DOHH2 (cell line): ENCODE measurements at regions not wholly inside any gene's neighbourhood (a gene's known extent, or its start where the extent isn't known, plus 50 kb on each side); places are given as distances from the start of the nearest gene placed in this dataset.

ENCODE experiments used
- CTCF ChIP-seq: fragments of 200-600 bp; sonication (generic); IDR thresholded peaks from one replicate; pipeline ENCODE4 v1.5.1; 2014; ENCODE audit warnings: antibody characterized with exemption, mild to moderate bottlenecking, low read depth, low read length; ENCODE audit not compliant: poor library complexity, severe bottlenecking
- EZH2phosphoT487 ChIP-seq: fragments of 200-600 bp; sonication (generic); IDR thresholded peaks from 2 replicates; pipeline ENCODE4 v1.6.1; 2017; ENCODE audit warnings: borderline replicate concordance, mild to moderate bottlenecking, antibody characterized with exemption, low read length, moderate library complexity, mixed read lengths

- TF ChIP-seq CTCF = no peak
- TF ChIP-seq EZH2phosphoT487 = no peak
These were observed 370.3 kb upstream of the FGF16 start for GRCh38 chrX:77076896-77077295.
